ENCODE measurements at regions not wholly inside any gene's neighbourhood (a gene's known extent, or its start where the extent isn't known, plus 50 kb on each side); places are given as distances from the start of the nearest gene placed in this dataset.

GRCh38 chr20:6692566-6693173 lies 74.8 kb upstream of the BMP2 start:
- TF ChIP-seq POLR2AphosphoS5 (IDR thresholded peaks at IDR 0.05) (no peak), CTCF (IDR thresholded peaks at IDR 0.05) (no peak)
